Liver (tissue), 8 donors: ENCODE measurements at regions not wholly inside any gene's neighbourhood (a gene's known extent, or its start where the extent isn't known, plus 50 kb on each side); places are given as distances from the start of the nearest gene placed in this dataset.

Source experiments
- DNase-seq: peaks from one replicate; pipeline ENCODE4 v3.0.0-alpha.2; 2017; ENCODE audit warnings: low spot score
- H3K27ac ChIP-seq, 2 donors: one replicate each; pipeline ENCODE4 v1.7.0; 2013; ENCODE audit warnings: inconsistent platforms in 2 of 2, low read length in 2 of 2, control low read depth in 1 of 2, low read depth in 1 of 2, mild to moderate bottlenecking in 1 of 2
- H3K27me3 ChIP-seq, 4 donors: one replicate each; pipeline versions ENCODE4 v1.6.1 to v1.7.0; 2013; ENCODE audit warnings: low read length in 3 of 4, inconsistent platforms in 1 of 4, mild to moderate bottlenecking in 1 of 4, moderate library complexity in 1 of 4; ENCODE audit not compliant: control insufficient read depth in 4 of 4, insufficient read depth in 4 of 4
- H3K36me3 ChIP-seq, 4 donors: one replicate each; pipeline versions ENCODE4 v1.6.1 to v1.7.0; 2013; ENCODE audit warnings: low read length in 3 of 4, mild to moderate bottlenecking in 3 of 4, low read depth in 1 of 4, moderate library complexity in 1 of 4; ENCODE audit not compliant: control insufficient read depth in 4 of 4, insufficient read depth in 3 of 4
- H3K4me1 ChIP-seq, 4 donors: one replicate each; pipeline versions ENCODE4 v1.6.1 to v1.7.0; 2013; ENCODE audit warnings: low read length in 3 of 4, mild to moderate bottlenecking in 3 of 4, moderate library complexity in 1 of 4; ENCODE audit not compliant: control insufficient read depth in 4 of 4, insufficient read depth in 4 of 4
- H3K4me3 ChIP-seq, 3 donors: one replicate each; pipeline versions ENCODE4 v1.6.1 to v1.7.0; 2013; ENCODE audit warnings: low read length in 3 of 3, control low read depth in 1 of 3, low read depth in 1 of 3, mild to moderate bottlenecking in 1 of 3
- H3K9ac ChIP-seq, 2 donors: one replicate each; pipeline ENCODE4 v1.7.0; 2013; ENCODE audit warnings: low read length in 2 of 2, mild to moderate bottlenecking in 2 of 2, moderate library complexity in 2 of 2, control low read depth in 1 of 2, low read depth in 1 of 2
- H3K9me3 ChIP-seq, 4 donors: one replicate each; pipeline versions ENCODE4 v1.6.1 to v1.7.0; 2013; ENCODE audit warnings: low read length in 3 of 4; ENCODE audit not compliant: control insufficient read depth in 4 of 4
- EGR1 ChIP-seq, 2 donors: IDR thresholded peaks; 2 replicates each; pipeline ENCODE4 v1.6.1; 2016 to 2018; ENCODE audit warnings: antibody characterized with exemption in 2 of 2, low read depth in 2 of 2
- FOXA1 ChIP-seq: IDR thresholded peaks from 2 replicates; pipeline ENCODE4 v1.6.1; 2016; ENCODE audit warnings: antibody characterized with exemption
- FOXA2 ChIP-seq: IDR thresholded peaks from 2 replicates; pipeline ENCODE4 v1.6.1; 2016; ENCODE audit warnings: antibody characterized with exemption
- GABPA ChIP-seq, 2 donors: IDR thresholded peaks in 1 of 2; conservative IDR thresholded peaks in 1 of 2; 2 replicates each; pipeline ENCODE4 v1.6.1; 2016; ENCODE audit warnings: antibody characterized with exemption in 2 of 2, mild to moderate bottlenecking in 1 of 2, moderate library complexity in 1 of 2
- HNF4A ChIP-seq, 2 donors: conservative IDR thresholded peaks; 2 replicates each; pipeline ENCODE4 v1.6.1; 2016; ENCODE audit warnings: antibody characterized with exemption in 2 of 2, mild to moderate bottlenecking in 2 of 2
- JUND ChIP-seq, 2 donors: IDR thresholded peaks; 2 replicates each; pipeline ENCODE4 v1.6.1; 2016; ENCODE audit warnings: antibody characterized with exemption in 2 of 2
- MAX ChIP-seq: IDR thresholded peaks from 2 replicates; pipeline ENCODE4 v1.6.1; 2016; ENCODE audit warnings: antibody characterized with exemption
- RAD21 ChIP-seq, 2 donors: IDR thresholded peaks; 2 replicates each; pipeline ENCODE4 v1.6.1; 2016; ENCODE audit warnings: antibody characterized with exemption in 2 of 2, mild to moderate bottlenecking in 2 of 2
- REST ChIP-seq: IDR thresholded peaks from 2 replicates; pipeline ENCODE4 v1.6.1; 2016; ENCODE audit warnings: antibody characterized with exemption, mild to moderate bottlenecking
- RXRA ChIP-seq, 2 donors: IDR thresholded peaks; 2 replicates each; pipeline ENCODE4 v1.6.1; 2017 to 2018; ENCODE audit warnings: antibody characterized with exemption in 2 of 2, mild to moderate bottlenecking in 1 of 2
- SP1 ChIP-seq: IDR thresholded peaks from 2 replicates; pipeline ENCODE4 v1.6.1; 2018; ENCODE audit warnings: antibody characterized with exemption, mild to moderate bottlenecking
- TAF1 ChIP-seq: conservative IDR thresholded peaks from 2 replicates; pipeline ENCODE4 v1.6.1; 2016; ENCODE audit warnings: antibody characterized with exemption, mild to moderate bottlenecking
- YY1 ChIP-seq: IDR thresholded peaks from 2 replicates; pipeline ENCODE4 v1.6.1; 2016; ENCODE audit warnings: antibody characterized with exemption, mild to moderate bottlenecking
- ZBTB33 ChIP-seq: IDR thresholded peaks from 2 replicates; pipeline ENCODE4 v1.6.1; 2016; ENCODE audit warnings: antibody characterized with exemption
- WGBS: extraction: QIAGEN DNeasy Blood & Tissue Kit; methylation state at CpG from one replicate; pipeline ENCODE4 v1.1.7; 2013; 5-methylcytosine and 5-hydroxymethylcytosine counted together
- TF ChIP-seq, protein P1 (sequence below): fragments of 150-350 bp; IDR thresholded peaks from 2 replicates; pipeline ENCODE4 v1.5.1; 2017; ENCODE audit warnings: improper control_type of control experiment, low read depth, low read length; ENCODE audit not compliant: missing input control
- donor health status: healthy.
- donor health status: healthy.
- donor health status: healthy.
- donor health status: healthy.
- donor health status: healthy.

DNA sequence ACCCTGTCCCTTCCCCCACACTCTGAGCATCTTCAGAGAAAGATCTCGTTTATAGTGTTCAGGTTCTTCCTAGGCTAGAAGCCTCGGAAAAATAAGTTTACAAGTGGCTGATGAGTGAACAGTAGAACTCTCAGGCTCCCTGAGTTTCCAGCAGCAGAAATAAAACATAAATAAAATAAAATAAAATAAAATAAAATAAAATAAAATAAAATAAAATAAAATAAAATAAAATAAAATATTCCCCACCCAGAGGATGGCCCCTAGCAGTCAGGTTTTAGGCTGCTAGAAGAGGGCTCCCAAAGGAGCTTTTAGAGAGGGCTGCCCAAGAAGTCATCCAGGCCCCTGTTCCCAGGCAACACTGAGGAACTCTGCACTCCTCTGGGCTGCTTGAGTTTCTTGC lies 55.1 kb downstream of the KCNC4 start (continued):
- TF ChIP-seq TAF1 (no peak), HNF4A (conservative IDR thresholded peaks at IDR 0.05) (no peak), MAX (no peak), FOXA1 (no peak)

DNA sequence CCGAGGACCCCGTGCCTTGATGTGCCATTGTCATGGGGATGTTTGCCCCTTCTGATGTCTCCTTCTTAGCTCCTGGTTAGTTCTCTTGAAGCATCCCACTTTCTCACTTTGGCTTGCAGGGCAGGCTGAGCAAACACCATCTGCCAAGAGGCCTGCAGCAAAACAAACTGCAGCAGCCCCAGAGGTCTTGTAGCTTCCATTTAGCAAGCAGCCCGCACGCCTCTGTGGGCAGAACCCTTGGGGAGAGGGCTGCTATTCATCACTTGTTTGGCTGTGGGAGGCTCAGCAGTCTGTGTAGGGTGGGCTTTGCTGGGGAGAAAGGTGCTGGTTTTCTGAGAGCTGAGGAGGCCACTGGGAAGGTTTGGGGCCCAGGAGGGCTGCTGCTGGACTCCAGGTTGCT lies 56.7 kb downstream of the KCNC4 start:
- H3K27me3 ChIP-seq: peaks cover 0 to 3% (median 0%) of the 10 kb centered on the region in 4 donors
- DNase-seq: no peak

More for the DNA sequence above, 56.7 kb downstream of the KCNC4 start:
- TF ChIP-seq GABPA (IDR thresholded peaks at IDR 0.05 in 1 of 2, conservative IDR thresholded peaks at IDR 0.05 in 1 of 2): no peak
- no peak for TF ChIP-seq EGR1 (IDR thresholded peaks at IDR 0.05; ENCODE audit: low read depth in 2 of 2)
- TF ChIP-seq, protein P1, sequence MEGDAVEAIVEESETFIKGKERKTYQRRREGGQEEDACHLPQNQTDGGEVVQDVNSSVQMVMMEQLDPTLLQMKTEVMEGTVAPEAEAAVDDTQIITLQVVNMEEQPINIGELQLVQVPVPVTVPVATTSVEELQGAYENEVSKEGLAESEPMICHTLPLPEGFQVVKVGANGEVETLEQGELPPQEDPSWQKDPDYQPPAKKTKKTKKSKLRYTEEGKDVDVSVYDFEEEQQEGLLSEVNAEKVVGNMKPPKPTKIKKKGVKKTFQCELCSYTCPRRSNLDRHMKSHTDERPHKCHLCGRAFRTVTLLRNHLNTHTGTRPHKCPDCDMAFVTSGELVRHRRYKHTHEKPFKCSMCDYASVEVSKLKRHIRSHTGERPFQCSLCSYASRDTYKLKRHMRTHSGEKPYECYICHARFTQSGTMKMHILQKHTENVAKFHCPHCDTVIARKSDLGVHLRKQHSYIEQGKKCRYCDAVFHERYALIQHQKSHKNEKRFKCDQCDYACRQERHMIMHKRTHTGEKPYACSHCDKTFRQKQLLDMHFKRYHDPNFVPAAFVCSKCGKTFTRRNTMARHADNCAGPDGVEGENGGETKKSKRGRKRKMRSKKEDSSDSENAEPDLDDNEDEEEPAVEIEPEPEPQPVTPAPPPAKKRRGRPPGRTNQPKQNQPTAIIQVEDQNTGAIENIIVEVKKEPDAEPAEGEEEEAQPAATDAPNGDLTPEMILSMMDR: no peak
- no peak for TF ChIP-seq FOXA2
- no peak for TF ChIP-seq YY1
- no peak for TF ChIP-seq RXRA (IDR thresholded peaks at IDR 0.05)
- TF ChIP-seq SP1: no peak
- no peak for TF ChIP-seq RAD21 (IDR thresholded peaks at IDR 0.05)
- no peak for TF ChIP-seq ZBTB33
- TF ChIP-seq JUND (IDR thresholded peaks at IDR 0.05): no peak
- TF ChIP-seq MAX: no peak
- no peak for TF ChIP-seq HNF4A (conservative IDR thresholded peaks at IDR 0.05)
- no peak for TF ChIP-seq REST
- 86% methylated on average over 4 of the region's 4 CpGs for WGBS
- Histone ChIP-seq H3K9me3 (no peaks in the 10 kb centered on the region), H3K36me3 (no peaks in the 10 kb centered on the region), H3K4me3 (no peak overlapping the region), H3K4me1 (no peaks in the 10 kb centered on the region), H3K9ac (no peak overlapping the region), H3K27ac (no peak overlapping the region)
